B cell (primary cell): ENCODE measurements at regions not wholly inside any gene's neighbourhood (a gene's known extent, or its start where the extent isn't known, plus 50 kb on each side); places are given as distances from the start of the nearest gene placed in this dataset.

Experiments used
- ATAC-seq: fragments of 200-7000 bp; cut with Tn5 transposase; one replicate; pipeline ENCODE4 v1.10.0; 2021; ENCODE audit warnings: low read depth, mild to moderate bottlenecking, moderate number of reproducible peaks, moderate library complexity
- CTCF ChIA-PET: fragments of 350-600 bp; sonication (Branson Sonifier 250); formaldehyde crosslinking; loops from one replicate; lab custom pipeline; 2021; ENCODE audit warnings: antibody characterized with exemption, inconsistent platforms; lab: Charles Lee
- POLR2A ChIA-PET: fragments of 350-600 bp; sonication (Branson Sonifier 250); formaldehyde crosslinking; loops from one replicate; lab custom pipeline; 2021; ENCODE audit warnings: antibody characterized with exemption; lab: Charles Lee
- DNase-seq: peaks from one replicate; pipeline ENCODE4 v3.0.0; 2013
- H2AFZ ChIP-seq: 2 replicates; pipeline ENCODE4 v1.6.1; 2012; ENCODE audit warnings: mild to moderate bottlenecking, low read depth, low read length; ENCODE audit not compliant: insufficient read depth, poor library complexity, severe bottlenecking
- H3K27ac ChIP-seq, 2 donors: 1 replicate in 1 of 2; 2 replicates in 1 of 2; pipeline ENCODE4 v1.5.1; 2012 to 2013; ENCODE audit warnings: low read length in 2 of 2, mild to moderate bottlenecking in 2 of 2, moderate library complexity in 1 of 2
- H3K27me3 ChIP-seq, 4 experiments: fragments of 200-600 bp in 1 of 4; sonication (generic) in 1 of 4; replicated peaks in 1 of 4; 1 replicate in 2 of 4; 2 replicates in 2 of 4; pipeline versions ENCODE4 v1.6.1 to v1.7.0; 2013 to 2016; ENCODE audit warnings: low read length in 3 of 4, mild to moderate bottlenecking in 2 of 4, mixed read lengths in 1 of 4, moderate library complexity in 1 of 4; ENCODE audit not compliant: insufficient read depth in 4 of 4, control insufficient read depth in 3 of 4; ENCODE audit errors: control extremely low read depth in 1 of 4
- H3K36me3 ChIP-seq, 2 experiments: replicated peaks in 1 of 2; 1 replicate in 1 of 2; 2 replicates in 1 of 2; pipeline versions ENCODE4 v1.6.1 to v1.7.1; 2013; ENCODE audit warnings: low read length in 1 of 2; ENCODE audit not compliant: insufficient read depth in 2 of 2, control insufficient read depth in 1 of 2; ENCODE audit errors: control extremely low read depth in 1 of 2, extremely low read depth in 1 of 2
- H3K4me1 ChIP-seq, 2 donors: fragments of 200-600 bp in 1 of 2; sonication (generic) in 1 of 2; 1 replicate in 1 of 2; 2 replicates in 1 of 2; pipeline versions ENCODE4 v1.5.1 to v1.6.1; 2013 to 2017; ENCODE audit warnings: low read length in 2 of 2; ENCODE audit not compliant: control insufficient read depth in 2 of 2, insufficient read depth in 2 of 2
- H3K4me2 ChIP-seq: replicated peaks from 2 replicates; pipeline ENCODE3; 2012; ENCODE audit warnings: mild to moderate bottlenecking, low read depth, low read length; ENCODE audit not compliant: poor library complexity, severe bottlenecking
- H3K4me3 ChIP-seq, 5 experiments: fragments of 200-600 bp in 1 of 5; sonication (generic) in 1 of 5; 1 replicate in 3 of 5; 2 replicates in 2 of 5; pipeline versions ENCODE4 v1.5.1 to v1.7.0; 2011 to 2016; ENCODE audit warnings: low read length in 4 of 5, mild to moderate bottlenecking in 4 of 5, low read depth in 2 of 5, control low read depth in 1 of 5, moderate library complexity in 1 of 5; ENCODE audit not compliant: insufficient read depth in 1 of 5; ENCODE audit errors: control extremely low read depth in 1 of 5, extremely low read depth in 1 of 5
- H3K79me2 ChIP-seq: fragments of 200-600 bp; sonication (generic); one replicate; pipeline ENCODE4 v1.6.0; 2016; ENCODE audit warnings: low read length; ENCODE audit not compliant: control insufficient read depth, insufficient read depth
- H3K9ac ChIP-seq: fragments of 200-600 bp; sonication (generic); 2 replicates; pipeline ENCODE4 v1.6.1; 2017; ENCODE audit warnings: mild to moderate bottlenecking, low read length, moderate library complexity
- H3K9me3 ChIP-seq, 3 donors: one replicate each; pipeline versions ENCODE4 v1.6.1 to v1.7.1; 2013; ENCODE audit warnings: low read length in 2 of 3; ENCODE audit not compliant: control insufficient read depth in 2 of 3, insufficient read depth in 1 of 3; ENCODE audit errors: control extremely low read depth in 1 of 3
- H4K20me1 ChIP-seq: 2 replicates; pipeline ENCODE4 v1.6.0; 2012; ENCODE audit warnings: mild to moderate bottlenecking, low read length; ENCODE audit not compliant: insufficient read depth, control insufficient read depth, poor library complexity, severe bottlenecking
- H3K27ac Mint-ChIP-seq: one replicate; pipeline ENCODE4 v1.8.0; 2021; ENCODE audit warnings: mixed read lengths
- H3K27me3 Mint-ChIP-seq: one replicate; pipeline ENCODE4 v1.8.0; 2021; ENCODE audit warnings: mixed read lengths
- H3K4me1 Mint-ChIP-seq: one replicate; pipeline ENCODE4 v1.8.0; 2021; ENCODE audit warnings: mixed read lengths
- H3K4me3 Mint-ChIP-seq: one replicate; pipeline ENCODE4 v1.8.0; 2021; ENCODE audit warnings: mixed read lengths
- H3K9me3 Mint-ChIP-seq: one replicate; pipeline ENCODE4 v1.8.0; 2022; ENCODE audit warnings: mixed read lengths; ENCODE audit not compliant: insufficient read depth
- CTCF ChIP-seq: fragments of 200-600 bp; IDR thresholded peaks from one replicate; pipeline ENCODE4 v1.8.0; 2022; ENCODE audit warnings: antibody characterized with exemption, mild to moderate bottlenecking
- EZH2 ChIP-seq: IDR thresholded peaks from 2 replicates; pipeline ENCODE4 v1.6.1; 2012; ENCODE audit warnings: borderline replicate concordance, low read depth, mild to moderate bottlenecking, moderate library complexity, low read length; ENCODE audit not compliant: insufficient read depth, poor library complexity, severe bottlenecking
- WGBS: methylation state at CpG from one replicate; pipeline ENCODE4 v1.1.5; 2013; ENCODE audit warnings: missing lambda C conversion rate; ENCODE audit not compliant: insufficient coverage; 5-methylcytosine and 5-hydroxymethylcytosine counted together
- intact Hi-C: fragments of 100-400 bp; cut with micrococcal nuclease; formaldehyde crosslinking; loops from one replicate; pipeline ENCODE4 v1.10.0; 2022

- ATAC-seq, result no peak
- peaks cover 3% of the 10 kb centered on the region for H3K9me3 Mint-ChIP-seq
- CTCF ChIA-PET, result no interaction called here
Observed at GRCh38 chr3:82306189-82306588, 544.7 kb upstream of the GBE1 start.

GRCh38 chr3:82294609-82295008 lies 533.2 kb upstream of the GBE1 start:
- Histone ChIP-seq H3K36me3 (no peaks in the 10 kb centered on the region), H3K79me2 (no peaks in the 10 kb centered on the region), H3K27ac (no peak overlapping the region), H3K9me3 (peaks cover 0 to 4% (median 0%) of the 10 kb centered on the region in 3 donors), H2AFZ (no peak overlapping the region), H3K4me1 (no peaks in the 10 kb centered on the region), H3K9ac (no peak overlapping the region), H3K27me3 (no peaks in the 10 kb centered on the region), H3K4me2 (no peak overlapping the region), H3K4me3 (no peak overlapping the region), H4K20me1 (no peaks in the 10 kb centered on the region)
- ATAC-seq (no peak), DNase-seq (no peak)
- Mint-ChIP-seq H3K4me1 (no peaks in the 10 kb centered on the region), H3K27me3 (no peaks in the 10 kb centered on the region), H3K4me3 (no peak overlapping the region), H3K27ac (no peak overlapping the region), H3K9me3 (peaks cover 2% of the 10 kb centered on the region)
- TF ChIP-seq EZH2, result no peak
- no peak for TF ChIP-seq CTCF
- ChIA-PET CTCF (no interaction called here), POLR2A (no interaction called here)
- WGBS, result 83% methylated on average over 1 of the region's 3 CpGs
- intact Hi-C loops, result no loop called here

More at GRCh38 chr3:82306189-82306588, 544.7 kb upstream of the GBE1 start:
- no peaks in the 10 kb centered on the region for H3K27me3 Mint-ChIP-seq
- 83% methylated on average over 1 of the region's 1 CpG for WGBS
- no peaks in the 10 kb centered on the region for H3K4me1 Mint-ChIP-seq
- H3K4me1 ChIP-seq, result no peaks in the 10 kb centered on the region
- no peaks in the 10 kb centered on the region for H3K27me3 ChIP-seq
- H3K79me2 ChIP-seq, result no peaks in the 10 kb centered on the region
- H3K27ac Mint-ChIP-seq, result no peak overlapping the region
- H3K27ac ChIP-seq, result no peak overlapping the region
- no peak for DNase-seq
- no peaks in the 10 kb centered on the region for H4K20me1 ChIP-seq
- H3K4me2 ChIP-seq, result no peak overlapping the region
- H3K4me3 Mint-ChIP-seq, result no peak overlapping the region
- H2AFZ ChIP-seq, result no peak overlapping the region
- TF ChIP-seq EZH2, result no peak
- TF ChIP-seq CTCF, result no peak
- POLR2A ChIA-PET, result no interaction called here
- H3K4me3 ChIP-seq, result no peak overlapping the region
- peaks cover 0 to 2% (median 0%) of the 10 kb centered on the region in 3 donors for H3K9me3 ChIP-seq
- no peaks in the 10 kb centered on the region for H3K36me3 ChIP-seq
- intact Hi-C loops, result no loop called here
- no peak overlapping the region for H3K9ac ChIP-seq
